ENCODE measurements at regions not wholly inside any gene's neighbourhood (a gene's known extent, or its start where the extent isn't known, plus 50 kb on each side); places are given as distances from the start of the nearest gene placed in this dataset.

DNA sequence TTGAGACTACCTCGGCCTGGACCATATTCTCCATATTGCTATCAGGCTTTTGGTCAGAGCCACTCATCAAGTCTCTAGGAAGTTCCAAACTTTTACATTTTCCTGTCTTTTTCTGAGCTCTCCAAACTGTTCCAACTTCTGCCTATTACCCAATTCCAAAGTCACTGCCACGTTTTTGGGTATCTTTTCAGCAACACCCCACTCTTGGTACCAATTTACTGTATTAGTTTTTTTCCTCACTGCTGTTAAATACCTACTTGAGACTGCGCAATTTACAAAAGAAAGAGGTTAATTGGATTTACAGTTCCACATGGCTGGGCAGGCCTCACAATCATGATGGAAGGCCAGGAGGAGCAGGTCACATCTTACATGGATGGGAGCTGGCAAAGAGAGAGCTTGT is 507.8 kb upstream of the ZNF608 start:
- DNase-seq (ENCODE audit: low read depth, low spot score), result no peak
- no peak overlapping the region for H3K27ac ChIP-seq

DNA sequence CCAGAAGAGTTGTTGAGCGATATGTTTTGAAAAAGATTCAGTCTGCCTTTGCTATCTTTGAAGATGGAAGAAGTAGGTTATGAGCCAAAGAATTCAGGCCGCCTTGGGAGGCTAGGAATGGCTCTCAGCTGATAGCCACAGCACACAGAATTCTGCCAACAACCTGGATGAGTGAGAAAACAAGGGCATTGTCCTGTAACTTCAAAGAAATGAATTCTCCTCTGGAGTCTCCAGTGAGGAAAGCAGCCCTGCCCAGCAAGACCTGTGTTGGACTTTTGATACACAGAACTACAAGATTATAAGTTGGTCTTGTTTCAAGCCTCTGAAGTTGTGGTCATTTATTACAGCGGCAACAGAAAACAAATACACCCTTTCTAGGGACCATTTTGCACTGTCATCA is 509.9 kb upstream of the ZNF608 start:
- H3K27ac ChIP-seq, result no peak overlapping the region
- no peak for DNase-seq (ENCODE audit: low read depth, low spot score)

DNA sequence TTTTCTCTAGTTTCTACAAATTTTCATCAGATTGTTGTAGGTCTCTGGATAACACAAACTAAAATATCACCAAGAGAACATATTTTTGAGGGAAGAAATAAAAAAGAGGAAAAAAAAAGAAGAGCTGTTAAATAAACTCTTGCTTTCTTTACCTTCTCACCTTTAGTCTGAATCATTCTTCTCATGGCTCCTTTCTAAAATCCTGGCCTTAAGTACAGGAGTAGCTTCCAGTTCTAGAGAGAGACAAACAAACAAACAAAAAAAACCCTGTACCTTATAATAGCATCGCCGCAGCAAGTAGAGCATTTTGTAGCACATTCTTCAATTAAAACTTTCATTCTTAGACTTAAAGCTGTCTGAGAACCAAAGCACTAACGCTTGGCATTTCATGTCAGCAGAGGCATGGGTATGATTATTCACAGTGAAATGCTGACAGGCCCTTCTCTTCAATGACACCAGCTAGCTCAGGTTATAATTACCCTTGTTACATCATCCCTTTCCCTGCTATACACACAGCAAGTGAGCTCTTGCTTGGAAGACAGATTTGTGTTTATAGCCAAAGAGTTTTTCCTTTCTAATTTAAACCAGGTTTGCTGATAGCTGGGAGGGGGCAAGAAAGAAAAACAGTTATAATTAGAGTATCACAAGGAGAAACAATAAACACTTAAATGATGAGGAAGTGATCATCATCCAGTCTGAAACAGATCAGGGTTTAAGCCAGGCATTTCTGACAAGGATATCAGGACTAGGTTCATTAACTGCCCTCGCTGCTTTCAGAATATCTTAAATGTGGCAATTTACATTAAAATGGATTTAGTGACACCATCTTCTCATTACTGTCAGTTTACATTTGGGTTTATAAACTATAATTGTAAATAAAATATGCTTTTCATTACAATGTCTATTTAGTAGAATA is 510.9 kb upstream of the ZNF608 start:
- no peak for DNase-seq (ENCODE audit: low read depth, low spot score)

DNA sequence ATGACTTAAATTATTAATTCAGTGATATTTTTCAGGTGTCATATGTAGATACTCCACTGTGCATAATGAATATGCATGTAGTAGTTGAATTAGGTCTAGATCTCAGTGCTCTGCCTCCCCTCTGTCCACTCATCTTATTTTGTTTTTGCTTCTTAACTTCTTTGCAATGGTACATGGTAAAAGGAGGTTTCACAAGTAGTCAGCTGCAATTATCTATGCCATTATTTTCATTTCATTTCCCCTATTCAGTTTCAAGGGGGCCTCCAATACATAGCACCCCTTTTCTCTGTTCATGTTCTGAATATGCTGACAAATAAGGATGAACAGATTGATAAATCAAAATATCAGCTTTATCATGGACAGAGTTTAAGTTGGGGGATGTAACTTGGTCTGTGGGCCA is 511.6 kb upstream of the ZNF608 start:
- no peak for DNase-seq (ENCODE audit: low read depth, low spot score)
- no peak overlapping the region for H3K27ac ChIP-seq

More for the DNA sequence above, 510.9 kb upstream of the ZNF608 start:
- H3K27ac ChIP-seq, result peak overlapping the region; percentile 26

DNA sequence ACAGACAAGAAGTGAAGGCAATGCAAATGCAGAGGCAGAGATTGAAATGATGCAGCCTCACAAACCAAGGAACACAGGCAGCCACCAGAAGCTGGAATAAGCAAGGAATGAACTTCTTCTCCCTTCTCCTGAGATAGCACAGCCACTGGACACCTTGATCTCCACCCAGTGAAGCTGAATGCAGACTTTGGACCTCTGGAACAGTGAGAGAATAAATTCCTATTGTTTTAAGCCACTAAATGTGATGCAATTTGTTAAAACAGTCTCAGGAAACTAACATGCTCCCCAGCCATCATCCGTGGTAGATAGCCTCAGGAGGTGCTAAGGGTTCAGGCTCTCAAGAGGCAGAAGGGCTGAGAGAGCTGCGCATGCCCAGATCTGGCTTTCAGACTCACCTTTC is 512.2 kb upstream of the ZNF608 start:
- H3K27ac ChIP-seq, result no peak overlapping the region
- no peak for DNase-seq (ENCODE audit: low read depth, low spot score)

DNA sequence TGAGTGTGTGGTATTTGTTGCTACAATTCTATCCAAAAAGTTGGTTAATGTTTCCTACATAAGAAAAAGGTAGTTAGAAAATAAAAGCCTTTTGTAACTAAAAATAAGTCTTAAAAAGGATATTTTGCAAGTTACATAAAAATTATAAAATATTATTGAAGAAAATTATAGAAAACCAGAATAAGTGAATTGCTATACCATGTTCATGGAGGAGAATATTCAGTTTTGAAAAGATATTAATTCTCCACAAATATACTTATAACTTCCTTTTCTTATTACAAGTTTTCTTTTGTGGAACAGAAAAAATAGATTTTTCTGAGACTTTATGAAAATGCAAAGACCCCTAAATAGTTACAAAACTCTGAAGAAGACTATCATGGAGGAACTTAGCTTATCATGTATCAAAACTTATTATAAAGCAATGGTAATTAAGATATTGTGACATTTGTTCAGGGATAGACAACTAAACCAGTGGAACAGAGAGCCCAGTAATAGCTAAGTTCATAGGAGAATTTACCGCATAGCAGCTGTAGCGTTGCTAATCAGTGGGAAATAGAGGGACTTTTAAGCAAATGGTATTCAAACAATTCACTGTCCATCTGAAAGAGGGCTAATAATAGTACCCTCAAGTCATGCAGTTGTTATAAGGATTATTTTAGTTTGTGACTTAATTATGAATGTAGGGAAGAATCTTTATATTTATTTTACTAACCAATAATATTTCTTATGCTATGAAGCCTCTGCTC is 515.2 kb upstream of the ZNF608 start:
- H3K27ac ChIP-seq, result no peak overlapping the region
- DNase-seq (ENCODE audit: low read depth, low spot score), result no peak

DNA sequence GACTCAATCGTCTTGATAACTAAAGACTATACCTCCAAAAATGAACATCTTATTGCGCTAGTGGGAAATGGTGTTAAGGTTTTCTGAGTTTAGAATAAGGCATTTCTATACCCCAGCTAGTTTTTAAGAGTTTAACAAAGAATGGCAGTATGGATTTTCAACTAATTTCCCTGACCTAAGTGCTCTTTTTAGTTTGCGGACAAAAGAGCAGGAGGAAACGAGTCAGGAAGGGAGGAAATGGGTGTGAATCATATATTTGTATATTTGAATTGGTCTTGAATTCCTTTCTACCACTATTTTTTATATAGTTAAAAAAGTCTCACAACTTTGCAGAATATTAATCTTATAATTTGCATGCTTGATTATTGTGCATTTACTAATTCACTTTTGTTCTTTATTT is 516.3 kb upstream of the ZNF608 start:
- DNase-seq (ENCODE audit: low read depth, low spot score), result no peak
- peak overlapping the region; percentile 59 for H3K27ac ChIP-seq

DNA sequence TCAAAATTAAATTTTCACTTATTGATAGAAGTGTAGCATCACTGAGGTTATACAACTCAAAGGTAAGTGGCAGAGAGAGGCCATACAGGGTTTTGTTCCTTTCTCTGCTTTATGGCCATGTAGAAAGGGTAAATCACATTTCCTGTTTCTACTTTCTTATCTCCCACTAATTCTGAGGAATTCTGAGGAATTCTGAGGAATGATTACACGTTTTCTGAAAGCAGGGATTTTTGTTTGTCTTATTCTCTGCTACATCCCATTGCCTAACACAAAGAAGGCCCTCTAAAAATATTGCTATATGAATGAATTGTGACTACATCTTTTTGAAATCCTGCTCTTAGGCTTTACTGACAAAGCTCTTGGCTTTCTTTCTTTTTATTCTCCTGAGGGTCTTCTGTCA is 516.9 kb upstream of the ZNF608 start:
- H3K27ac ChIP-seq, result peak overlapping the region; percentile 59
- DNase-seq (ENCODE audit: low read depth, low spot score), result no peak

DNA sequence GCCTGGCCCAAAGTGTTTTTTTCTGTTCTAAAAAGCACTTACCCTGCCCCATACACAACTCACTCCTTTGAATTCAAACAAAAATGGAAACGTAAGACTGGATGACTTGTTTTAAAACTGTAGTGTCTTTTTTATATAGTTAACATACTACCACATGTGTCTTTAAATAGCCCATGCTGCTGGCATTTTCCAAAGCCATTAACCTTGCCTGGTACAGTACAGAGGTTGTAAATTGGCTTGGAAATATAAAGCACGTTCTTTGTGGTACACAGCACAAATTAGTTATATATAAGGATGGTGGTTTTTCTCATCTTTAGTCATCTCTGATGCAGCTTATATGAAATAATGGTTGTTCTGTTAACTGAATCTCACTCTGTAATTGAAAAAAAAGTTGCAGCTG is 519.7 kb upstream of the ZNF608 start:
- H3K27ac ChIP-seq, result no peak overlapping the region
- no peak for DNase-seq (ENCODE audit: low read depth, low spot score)

DNA sequence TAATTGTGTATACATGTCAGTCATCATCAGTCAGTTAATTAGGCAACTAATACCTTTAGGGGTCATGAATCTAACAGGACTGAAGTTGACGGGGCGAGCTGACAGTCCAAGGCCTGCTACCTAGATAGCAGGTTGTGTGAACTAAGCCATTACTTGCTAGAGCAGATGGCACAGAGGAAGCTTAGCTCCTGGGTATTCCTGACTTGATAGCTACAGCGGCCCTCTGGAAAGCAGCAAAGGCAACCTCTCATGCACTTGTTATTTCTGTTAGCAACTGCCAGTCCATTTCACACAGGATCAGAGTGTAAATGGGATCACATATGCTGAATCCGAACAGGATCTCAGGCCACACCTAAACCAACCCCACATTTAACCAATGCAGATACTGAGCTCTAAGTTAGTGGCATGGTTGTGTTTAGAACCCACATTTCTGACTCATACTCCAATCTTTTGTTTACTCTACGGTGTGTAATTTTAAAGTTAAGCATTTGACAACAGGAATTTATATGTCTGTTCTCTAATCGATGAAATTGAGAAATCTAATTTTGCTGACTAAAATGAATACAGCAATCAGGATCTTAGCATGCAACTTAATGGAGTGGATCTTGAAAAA is 521.3 kb upstream of the ZNF608 start:
- no peak for DNase-seq (ENCODE audit: low read depth, low spot score)
- no peak overlapping the region for H3K27ac ChIP-seq

DNA sequence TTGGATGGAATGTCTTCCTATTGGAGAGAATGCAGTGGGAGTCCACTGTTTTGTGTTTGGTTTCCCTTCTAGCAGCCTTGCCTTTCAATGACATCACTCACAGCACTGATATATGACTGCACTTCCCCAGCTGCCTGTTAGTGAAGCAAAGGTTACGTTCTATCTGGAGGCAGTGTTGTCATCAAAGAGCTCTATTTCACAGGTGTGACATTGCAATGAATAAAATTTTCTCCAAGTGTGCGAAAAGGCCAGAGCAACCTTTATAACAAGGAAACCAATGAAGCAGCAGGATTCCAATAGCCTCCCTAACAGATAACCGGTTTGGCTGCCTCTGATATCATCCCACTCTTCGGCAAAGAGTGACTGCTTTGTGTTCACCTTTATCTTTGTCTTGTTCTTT is 523.5 kb upstream of the ZNF608 start:
- no peak for DNase-seq (ENCODE audit: low read depth, low spot score)
- no peak overlapping the region for H3K27ac ChIP-seq

DNA sequence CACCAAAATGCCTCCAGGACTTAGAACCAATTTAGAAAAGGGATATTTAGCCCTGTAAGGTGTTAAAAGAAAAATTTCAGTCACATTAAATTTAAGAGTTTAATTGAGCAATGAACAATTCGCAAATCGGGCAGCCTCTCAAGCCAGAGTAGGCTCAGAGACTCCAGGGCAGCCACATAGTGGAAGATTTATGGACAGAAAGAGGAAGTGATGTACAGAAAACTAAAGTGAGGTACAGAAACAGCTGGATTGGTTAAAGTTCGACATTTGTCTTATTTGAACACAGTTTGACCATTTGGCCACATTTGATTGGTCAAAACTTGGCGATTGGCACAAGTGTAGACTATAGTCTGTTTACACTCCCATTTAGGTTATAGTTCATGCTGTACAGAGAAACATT is 525.9 kb upstream of the ZNF608 start:
- H3K27ac ChIP-seq, result no peak overlapping the region
- DNase-seq (ENCODE audit: low read depth, low spot score), result no peak

DNA sequence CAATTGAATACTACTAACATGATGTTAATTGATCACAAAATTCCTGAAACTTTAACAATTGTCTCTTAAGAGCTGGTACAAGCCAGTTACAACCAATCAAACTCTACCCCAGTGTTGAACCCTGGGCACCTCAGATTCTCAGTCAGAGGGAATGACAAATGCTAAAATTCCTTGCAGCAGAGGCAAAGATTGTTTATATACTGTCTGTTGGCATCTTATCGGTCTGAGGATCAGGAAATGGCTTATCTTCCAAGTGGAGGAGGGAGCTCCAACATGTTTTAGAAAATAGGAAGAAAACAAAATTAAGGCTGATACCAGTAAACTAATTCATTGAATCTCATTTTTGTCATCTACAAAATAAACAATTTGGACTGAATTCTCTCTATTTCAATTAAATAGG is 527.8 kb upstream of the ZNF608 start:
- no peak for DNase-seq (ENCODE audit: low read depth, low spot score)
- H3K27ac ChIP-seq, result no peak overlapping the region

DNA sequence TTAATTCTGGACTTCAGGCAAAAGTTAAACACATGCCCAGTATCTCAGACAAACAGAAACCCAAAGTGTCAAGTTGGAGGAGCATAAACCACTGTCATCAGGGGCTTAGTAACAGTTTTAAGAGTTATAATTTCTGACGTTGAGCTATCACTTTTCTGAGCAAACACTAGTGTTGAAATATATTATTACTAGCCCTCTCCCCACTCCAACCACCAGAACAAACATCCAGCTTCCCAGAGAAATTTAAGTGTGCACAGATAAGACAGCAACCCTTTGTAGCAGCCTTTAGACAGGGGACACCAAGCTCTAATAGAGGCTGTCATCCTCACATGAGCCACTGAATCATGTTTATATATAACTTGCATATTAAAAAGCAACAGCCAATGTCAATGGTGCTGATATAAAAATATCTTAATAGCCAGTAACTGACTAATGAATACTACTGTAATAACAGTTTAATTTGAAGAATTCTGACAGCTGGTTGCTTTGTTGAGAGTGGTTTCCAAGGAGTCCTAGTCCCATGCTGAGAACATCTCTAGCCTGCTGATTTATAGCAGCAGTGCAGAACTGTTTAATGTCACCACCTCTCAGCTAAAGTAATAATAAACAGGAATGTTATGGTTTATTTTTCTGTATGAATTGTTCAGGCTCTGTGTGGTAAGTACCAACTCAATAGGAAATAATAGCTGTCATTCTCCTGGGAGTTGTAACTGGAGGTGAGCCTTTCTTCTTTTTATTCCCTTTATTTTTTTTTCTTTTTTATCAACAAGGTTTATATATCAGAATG is 528.7 kb upstream of the ZNF608 start:
- H3K27ac ChIP-seq, result no peak overlapping the region

DNA sequence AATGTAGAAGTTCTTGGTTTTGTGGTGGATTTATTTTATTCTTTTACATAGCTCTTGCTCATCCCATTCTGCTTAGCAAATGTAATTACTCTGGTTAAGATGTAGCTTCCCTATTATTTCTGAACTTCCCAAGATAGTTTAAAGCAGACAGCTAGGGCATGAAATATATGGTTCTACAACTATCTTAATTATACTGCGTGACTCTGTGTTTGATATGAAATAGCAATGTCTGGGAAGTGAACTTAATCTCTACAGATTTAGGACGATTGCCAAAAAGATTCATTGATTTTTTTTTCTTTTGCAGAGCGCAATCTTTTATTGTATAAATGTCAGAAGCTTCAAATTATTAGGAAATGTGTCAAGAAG is 529.3 kb upstream of the ZNF608 start:
- no peak for DNase-seq (ENCODE audit: low read depth, low spot score)
- no peak overlapping the region for H3K27ac ChIP-seq

More for the DNA sequence above, 528.7 kb upstream of the ZNF608 start:
- no peak for DNase-seq (ENCODE audit: low read depth, low spot score)

DNA sequence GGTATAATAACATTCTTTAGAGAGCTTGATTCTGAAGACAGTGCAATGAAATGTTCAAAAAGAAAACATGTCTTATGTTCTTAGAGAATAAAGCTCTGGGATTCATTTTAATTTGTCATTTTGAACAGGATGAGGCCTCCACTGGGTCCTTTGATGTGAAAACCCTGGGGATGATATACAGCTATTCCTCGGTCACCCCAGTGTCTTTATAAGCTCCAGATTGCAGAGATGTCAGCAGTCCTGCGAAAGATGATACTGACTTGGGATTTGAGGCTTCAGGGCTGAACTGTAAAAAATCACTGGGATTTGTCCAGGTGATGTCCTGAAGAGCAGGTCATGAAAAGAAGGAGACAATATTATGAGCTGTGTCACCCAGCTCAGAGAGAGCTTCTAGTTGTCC is 529.7 kb upstream of the ZNF608 start:
- H3K27ac ChIP-seq, result no peak overlapping the region
- no peak for DNase-seq (ENCODE audit: low read depth, low spot score)

DNA sequence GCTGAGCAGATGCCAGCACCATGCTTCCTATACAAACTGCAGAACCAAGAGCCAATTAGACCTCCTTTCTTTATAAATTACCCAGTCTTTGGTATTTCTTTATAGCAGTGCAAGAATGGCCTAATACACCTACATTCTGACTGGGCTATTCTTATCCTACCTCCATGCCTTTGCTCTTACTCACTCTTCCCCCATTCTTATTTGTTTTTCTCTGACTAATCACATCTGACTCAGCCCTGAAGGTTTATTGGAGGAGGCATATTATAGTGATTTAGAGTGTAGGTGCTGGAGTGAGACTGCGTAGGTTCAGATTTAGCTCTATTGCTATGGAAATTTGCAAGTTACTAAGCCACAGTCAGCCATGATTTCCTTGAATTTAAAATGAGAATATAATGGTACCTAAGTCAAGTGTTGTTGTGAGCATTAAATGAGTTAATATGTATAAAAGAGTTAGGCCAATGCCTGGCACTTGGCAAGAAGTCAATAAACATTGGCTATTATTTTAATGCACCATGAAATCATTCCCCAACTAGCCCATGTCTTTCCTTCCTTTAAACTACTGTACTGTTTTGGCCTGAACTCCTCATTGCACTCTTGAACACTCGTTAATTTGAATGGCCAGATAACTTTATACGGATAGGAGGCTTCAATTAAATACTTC is 531.2 kb upstream of the ZNF608 start:
- DNase-seq (ENCODE audit: low read depth, low spot score), result peak; percentile 73
- peak overlapping the region; percentile 62 for H3K27ac ChIP-seq

DNA sequence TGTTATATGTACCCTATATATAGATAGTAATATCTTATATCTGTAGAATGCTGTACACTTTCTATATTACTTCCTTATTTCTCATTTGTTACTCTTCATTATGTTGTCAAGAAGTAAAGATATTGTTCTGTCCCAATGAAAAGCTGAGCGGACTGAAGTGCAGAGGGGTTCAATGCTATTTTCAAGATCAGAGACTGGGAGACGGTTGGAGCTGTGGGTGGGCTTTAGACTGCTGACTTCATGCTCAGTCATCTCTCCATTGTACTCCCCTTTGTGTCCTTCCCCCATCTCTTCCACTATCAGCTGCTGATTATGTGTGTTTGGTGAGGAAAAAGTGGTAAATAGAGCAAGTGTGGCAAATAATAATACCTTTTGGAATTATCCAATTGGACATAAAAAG is 532.3 kb upstream of the ZNF608 start:
- DNase-seq (ENCODE audit: low read depth, low spot score), result no peak
- no peak overlapping the region for H3K27ac ChIP-seq

DNA sequence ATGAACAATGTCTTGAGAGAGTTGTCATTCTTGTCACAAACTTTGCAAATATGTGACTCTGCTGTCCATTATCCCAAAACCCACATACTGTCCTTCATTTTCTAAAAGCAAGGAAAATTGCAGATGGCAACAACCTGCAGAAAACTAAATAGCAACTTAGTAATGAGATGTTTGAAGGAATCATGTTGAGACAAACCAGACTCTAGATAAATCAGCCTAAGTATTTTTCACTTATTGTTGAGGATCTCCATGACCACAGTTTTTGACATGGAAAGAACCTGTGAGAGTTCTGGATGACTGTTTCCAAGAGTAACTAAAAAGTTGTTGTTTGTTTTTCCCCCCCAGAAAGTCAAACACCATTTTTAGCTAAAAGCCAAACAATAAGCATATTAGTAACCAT is 535.2 kb upstream of the ZNF608 start:
- DNase-seq (ENCODE audit: low read depth, low spot score), result no peak

DNA sequence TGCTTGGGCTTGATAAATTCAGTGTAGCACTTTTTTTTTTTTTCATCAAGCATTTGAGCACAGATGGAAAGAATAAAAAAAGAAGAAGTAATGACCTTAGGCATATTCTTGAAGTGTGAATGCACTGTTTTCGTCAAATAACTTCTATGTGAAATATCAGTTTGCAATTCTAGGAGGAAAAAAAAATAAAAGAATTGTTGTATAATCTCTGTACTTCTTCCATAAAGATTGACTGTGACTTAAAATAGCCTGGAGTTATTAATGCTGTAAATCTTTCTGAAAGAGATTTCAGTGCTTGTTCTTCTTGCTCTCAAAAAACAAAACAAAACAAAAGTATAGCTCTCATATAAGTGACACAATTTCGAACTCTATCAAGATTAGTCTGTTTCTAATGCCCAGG is 536.9 kb upstream of the ZNF608 start:
- DNase-seq (ENCODE audit: low read depth, low spot score), result no peak

More for the DNA sequence above, 535.2 kb upstream of the ZNF608 start:
- H3K27ac ChIP-seq, result no peak overlapping the region

More for the DNA sequence above, 536.9 kb upstream of the ZNF608 start:
- no peak overlapping the region for H3K27ac ChIP-seq
